ENCODE measurements at regions not wholly inside any gene's neighbourhood (a gene's known extent, or its start where the extent isn't known, plus 50 kb on each side); places are given as distances from the start of the nearest gene placed in this dataset.

- 19% methylated on average over 7 of the region's 7 CpGs for WGBS (ENCODE audit: insufficient coverage, insufficient replicate concordance, low lambda C conversion rate, missing lambda C conversion rate)
- intact Hi-C loops (cut with micrococcal nuclease; ENCODE audit: unreplicated experiment) = no loop called here
- Histone ChIP-seq H3K27ac (ENCODE audit: control insufficient read depth, insufficient read depth) (no peak overlapping the region), H3K4me1 (ENCODE audit: control insufficient read depth, insufficient read depth, low read length) (no peaks in the 10 kb centered on the region), H3K27me3 (replicated peaks in 1 of 2; ENCODE audit: control insufficient read depth in 2 of 2, insufficient read depth in 2 of 2, low read length in 1 of 2) (no peaks in the 10 kb centered on the region; a peak in 1 of 4 replicates), H3K9ac (ENCODE audit: control insufficient read depth, insufficient read depth, low read length) (no peak overlapping the region), H3K4me2 (ENCODE audit: control insufficient read depth, insufficient read depth) (no peak overlapping the region), H3K9me3 (replicated peaks; ENCODE audit: control insufficient read depth, insufficient read depth, low read length) (no peaks in the 10 kb centered on the region), H3K36me3 (ENCODE audit: control insufficient read depth in 2 of 2, insufficient read depth in 2 of 2, low read length in 1 of 2) (no peaks in the 10 kb centered on the region), H4K20me1 (ENCODE audit: control insufficient read depth, insufficient read depth) (no peaks in the 10 kb centered on the region), H3K79me2 (ENCODE audit: control insufficient read depth, insufficient read depth, low read length) (no peaks in the 10 kb centered on the region), H3K4me3 (no peak overlapping the region), H2AFZ (ENCODE audit: control insufficient read depth, low read depth, low read length) (no peak overlapping the region)
- ChIA-PET CTCF (no interaction called here), POLR2A (no interaction called here), SMC1A (ENCODE audit: uncharacterized antibody, unreplicated experiment) (no interaction called here), RAD21 (ENCODE audit: unreplicated experiment) (no interaction called here)
- no peak for FAIRE-seq
- BruUV-seq (replicated peaks) = no TSS peak
- TF ChIP-seq EGR1 (IDR thresholded peaks at IDR 0.05; ENCODE audit: borderline replicate concordance in 1 of 2, low read depth in 2 of 2, low read length in 2 of 2) = no peak
- TF ChIP-seq ESRRA (IDR thresholded peaks at IDR 0.05; ENCODE audit: low read length) = no peak
- in situ Hi-C loops (cut with MboI) = no loop called here
- ATAC-seq = no peak
- DNase-seq (ENCODE audit: low read depth, low spot score) = no peak
Observed at GRCh38 chr11:27874998-27875830, 175.0 kb upstream of the BDNF start.

DNA sequence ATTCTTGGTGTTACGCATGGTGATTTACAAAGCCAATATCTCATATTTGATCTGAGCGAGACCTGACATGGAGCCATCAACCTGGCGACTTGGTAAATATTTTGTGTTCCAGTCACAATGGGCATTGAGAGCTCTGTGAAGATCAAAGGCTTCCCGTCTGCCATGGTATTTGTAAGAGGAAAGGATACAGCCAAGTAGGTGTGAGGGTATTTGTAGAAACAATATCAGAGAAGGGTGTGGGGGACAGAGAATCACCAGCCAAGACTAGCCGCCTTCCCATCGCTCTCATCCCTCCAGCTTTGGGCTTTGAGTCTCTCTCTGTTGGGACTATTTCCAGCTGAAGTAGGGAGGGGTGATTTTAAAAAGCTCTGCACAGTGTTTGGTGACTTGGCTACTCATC lies 173.4 kb upstream of the BDNF start:
- H3K9ac ChIP-seq (ENCODE audit: control insufficient read depth, insufficient read depth, low read length) = no peak overlapping the region
- SMC1A ChIA-PET (ENCODE audit: uncharacterized antibody, unreplicated experiment) = no interaction called here
- intact Hi-C loops (cut with micrococcal nuclease; ENCODE audit: unreplicated experiment) = no loop called here
- 86% methylated on average over 6 of the region's 6 CpGs for WGBS (ENCODE audit: insufficient coverage, insufficient replicate concordance, low lambda C conversion rate, missing lambda C conversion rate)
- FAIRE-seq (no peak), DNase-seq (ENCODE audit: low read depth, low spot score) (no peak), ATAC-seq (no peak)
- H3K27me3 ChIP-seq (replicated peaks in 1 of 2; ENCODE audit: control insufficient read depth in 2 of 2, insufficient read depth in 2 of 2, low read length in 1 of 2) = no peaks in the 10 kb centered on the region; a peak in 1 of 4 replicates
- H3K4me2 ChIP-seq (ENCODE audit: control insufficient read depth, insufficient read depth) = no peak overlapping the region
- no peaks in the 10 kb centered on the region for H3K9me3 ChIP-seq (replicated peaks; ENCODE audit: control insufficient read depth, insufficient read depth, low read length)
- in situ Hi-C loops (cut with MboI) = no loop called here
- H3K27ac ChIP-seq (ENCODE audit: control insufficient read depth, insufficient read depth) = no peak overlapping the region
- CTCF ChIA-PET = no interaction called here
- no peaks in the 10 kb centered on the region for H3K36me3 ChIP-seq (ENCODE audit: control insufficient read depth in 2 of 2, insufficient read depth in 2 of 2, low read length in 1 of 2)
- H3K4me3 ChIP-seq = no peak overlapping the region
- no peaks in the 10 kb centered on the region for H3K79me2 ChIP-seq (ENCODE audit: control insufficient read depth, insufficient read depth, low read length)
- H2AFZ ChIP-seq (ENCODE audit: control insufficient read depth, low read depth, low read length) = no peak overlapping the region
- RAD21 ChIA-PET (ENCODE audit: unreplicated experiment) = no interaction called here
- POLR2A ChIA-PET = no interaction called here
- BruUV-seq (replicated peaks) = no TSS peak
- H4K20me1 ChIP-seq (ENCODE audit: control insufficient read depth, insufficient read depth) = no peaks in the 10 kb centered on the region
- H3K4me1 ChIP-seq (ENCODE audit: control insufficient read depth, insufficient read depth, low read length) = no peaks in the 10 kb centered on the region
- TF ChIP-seq SREBF2 (IDR thresholded peaks at IDR 0.05; ENCODE audit: low read length) = no peak
- TF ChIP-seq NFIC (IDR thresholded peaks at IDR 0.05; ENCODE audit: low read depth, low read length) = no peak
- TF ChIP-seq LARP7 (IDR thresholded peaks at IDR 0.05) = no peak
- no peak for TF ChIP-seq ZNF592 (IDR thresholded peaks at IDR 0.05)
- TF ChIP-seq POLR2AphosphoS2 (IDR thresholded peaks at IDR 0.05; ENCODE audit: low read depth, low read length) = no peak
- no peak for TF ChIP-seq MEF2A (IDR thresholded peaks at IDR 0.05; ENCODE audit: insufficient read depth, low read depth, low read length)
- no peak for TF ChIP-seq PAX5 (IDR thresholded peaks at IDR 0.05; ENCODE audit: borderline replicate concordance, low read depth, low read length)
- no peak for TF ChIP-seq IKZF1 (conservative IDR thresholded peaks at IDR 0.05)
- TF ChIP-seq NFXL1 (IDR thresholded peaks at IDR 0.05; ENCODE audit: borderline replicate concordance) = no peak
- no peak for TF ChIP-seq ZSCAN29 (IDR thresholded peaks at IDR 0.05)
- no peak for TF ChIP-seq SMAD5 (IDR thresholded peaks at IDR 0.05; ENCODE audit: low read depth)
- no peak for TF ChIP-seq MTA3 (IDR thresholded peaks at IDR 0.05; ENCODE audit: borderline replicate concordance, low read length)
- TF ChIP-seq CHD2 (IDR thresholded peaks at IDR 0.05; ENCODE audit: borderline replicate concordance, low read depth, low read length) = no peak
- no peak for TF ChIP-seq YY1 (IDR thresholded peaks at IDR 0.05; ENCODE audit: low read depth, low read length)
- TF ChIP-seq ESRRA (IDR thresholded peaks at IDR 0.05; ENCODE audit: low read length) = no peak
